PC-3 (cell line): ENCODE measurements at regions not wholly inside any gene's neighbourhood (a gene's known extent, or its start where the extent isn't known, plus 50 kb on each side); places are given as distances from the start of the nearest gene placed in this dataset.

Source experiments
- ATAC-seq: fragments of 200-7000 bp; cut with Tn5 transposase; 2 replicates; pipeline ENCODE4 v1.9.1; 2020; ENCODE audit warnings: mild to moderate bottlenecking, moderate library complexity
- BruUV-seq: library from RNA; stranded (reverse); fragments of 400-500 nt; replicated peaks from 2 replicates; lab custom pipeline; 2021; lab: Mats Ljungman, UMichigan
- CTCF ChIA-PET: fragments of 300-600 bp; sonication (Branson Sonifier 250); formaldehyde crosslinking; loops from one replicate; lab custom pipeline; 2022; ENCODE audit warnings: antibody characterized with exemption; lab: Charles Lee
- POLR2A ChIA-PET: fragments of 300-600 bp; sonication (Branson Sonifier 250); formaldehyde crosslinking; loops from one replicate; lab custom pipeline; 2022; ENCODE audit warnings: antibody characterized with exemption; ENCODE audit not compliant: unreplicated experiment; lab: Charles Lee
- DNase-seq: peaks from one replicate; pipeline ENCODE4 v3.0.0-alpha.2; 2015
- H2AFZ ChIP-seq: fragments of 300-600 bp; sonication (generic); 2 replicates; pipeline ENCODE4 v1.6.0; 2016; ENCODE audit warnings: antibody characterized with exemption, low read length
- H3F3A ChIP-seq: fragments of 300-600 bp; sonication (generic); one replicate; pipeline ENCODE4 v1.6.0; 2017; ENCODE audit warnings: antibody characterized with exemption, low read length, control low read depth, mild to moderate bottlenecking; ENCODE audit not compliant: unreplicated experiment
- H3K27ac ChIP-seq: fragments of 300-600 bp; sonication (generic); 2 replicates; pipeline ENCODE4 v1.5.1; 2016; ENCODE audit warnings: mild to moderate bottlenecking, low read length
- H3K27me3 ChIP-seq: fragments of 300-600 bp; sonication (generic); 2 replicates; pipeline ENCODE4 v1.6.1; 2016; ENCODE audit warnings: low read length, mixed read lengths
- H3K36me3 ChIP-seq: fragments of 300-600 bp; sonication (generic); 2 replicates; pipeline ENCODE4 v1.6.1; 2016; ENCODE audit warnings: low read depth, mixed run types, low read length, mixed read lengths
- H3K4me1 ChIP-seq: fragments of 300-600 bp; sonication (generic); 2 replicates; pipeline ENCODE4 v1.5.1; 2016; ENCODE audit warnings: low read length; ENCODE audit not compliant: insufficient read depth
- H3K4me2 ChIP-seq: fragments of 300-600 bp; sonication (generic); 2 replicates; pipeline ENCODE4 v1.6.0; 2016; ENCODE audit warnings: low read length
- H3K4me3 ChIP-seq: fragments of 300-600 bp; sonication (generic); 2 replicates; pipeline ENCODE4 v1.5.1; 2016; ENCODE audit warnings: mild to moderate bottlenecking, low read length, mixed read lengths
- H3K79me2 ChIP-seq: fragments of 300-600 bp; sonication (generic); 2 replicates; pipeline ENCODE4 v1.6.1; 2017; ENCODE audit warnings: low read length, mixed read lengths
- H3K9ac ChIP-seq: fragments of 300-600 bp; sonication (generic); 2 replicates; pipeline ENCODE4 v1.6.0; 2016; ENCODE audit warnings: mild to moderate bottlenecking, low read length
- H3K9me2 ChIP-seq: fragments of 300-600 bp; sonication (generic); replicated peaks from 2 replicates; pipeline ENCODE4 v1.6.1; 2016; ENCODE audit warnings: mixed run types, low read length, mixed read lengths
- H3K9me3 ChIP-seq: fragments of 300-600 bp; sonication (generic); 2 replicates; pipeline ENCODE4 v1.6.1; 2016; ENCODE audit warnings: low read length, mixed read lengths
- H4K20me1 ChIP-seq: fragments of 300-600 bp; sonication (generic); 2 replicates; pipeline ENCODE4 v1.6.1; 2016; ENCODE audit warnings: low read length, mixed read lengths
- CTCF ChIP-seq: fragments of 300-600 bp; sonication (generic); conservative IDR thresholded peaks from 2 replicates; pipeline ENCODE4 v1.5.1; 2017; ENCODE audit warnings: antibody characterized with exemption, low read depth, mild to moderate bottlenecking, low read length
- EZH2 ChIP-seq: fragments of 300-600 bp; sonication (generic); IDR thresholded peaks from one replicate; pipeline ENCODE4 v1.6.1; 2017; ENCODE audit warnings: antibody characterized with exemption, mild to moderate bottlenecking, low read length; ENCODE audit not compliant: unreplicated experiment
- EZH2phosphoT487 ChIP-seq: fragments of 300-600 bp; sonication (generic); IDR thresholded peaks from 2 replicates; pipeline ENCODE4 v1.6.1; 2018; ENCODE audit warnings: mild to moderate bottlenecking, antibody characterized with exemption, low read length, borderline replicate concordance
- intact Hi-C: fragments of 100-400 bp; cut with micrococcal nuclease; formaldehyde crosslinking; loops from 2 replicates; pipeline ENCODE4 v1.9.0; 2023

DNA sequence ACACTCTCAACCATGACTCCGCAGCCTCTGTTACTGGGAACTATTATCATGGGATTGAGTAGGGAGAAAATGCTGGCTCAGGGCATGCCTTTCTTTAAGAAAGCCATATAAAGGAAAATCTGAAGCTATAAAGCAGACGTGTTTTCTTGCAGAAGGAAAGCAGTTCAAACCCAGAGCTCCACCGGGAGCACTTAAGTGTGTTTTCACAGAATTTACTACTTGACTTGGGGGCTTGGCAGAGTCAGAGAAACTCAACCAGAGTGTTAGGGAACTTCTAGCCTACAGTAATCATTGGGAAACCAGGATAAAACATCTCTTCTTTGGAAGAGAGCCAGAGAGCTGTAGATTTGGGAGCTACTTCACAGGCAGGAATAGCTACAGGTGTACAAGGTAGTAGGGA lies 283.4 kb upstream of the ADRA1B start:
- DNase-seq (no peak), ATAC-seq (no peak)
- POLR2A ChIA-PET = no interaction called here
- Histone ChIP-seq H3K9ac (no peak overlapping the region), H3K4me1 (no peaks in the 10 kb centered on the region), H4K20me1 (no peaks in the 10 kb centered on the region), H3K27me3 (no peaks in the 10 kb centered on the region), H3K4me2 (no peak overlapping the region), H2AFZ (no peak overlapping the region), H3F3A (no peaks in the 10 kb centered on the region), H3K79me2 (no peaks in the 10 kb centered on the region), H3K9me2 (no peaks in the 10 kb centered on the region), H3K9me3 (no peaks in the 10 kb centered on the region), H3K36me3 (no peaks in the 10 kb centered on the region), H3K27ac (no peak overlapping the region), H3K4me3 (no peak overlapping the region)
- BruUV-seq = no TSS peak
- TF ChIP-seq EZH2 (no peak), CTCF (no peak), EZH2phosphoT487 (no peak)
- CTCF ChIA-PET = no interaction called here
- intact Hi-C loops = no loop called here

DNA sequence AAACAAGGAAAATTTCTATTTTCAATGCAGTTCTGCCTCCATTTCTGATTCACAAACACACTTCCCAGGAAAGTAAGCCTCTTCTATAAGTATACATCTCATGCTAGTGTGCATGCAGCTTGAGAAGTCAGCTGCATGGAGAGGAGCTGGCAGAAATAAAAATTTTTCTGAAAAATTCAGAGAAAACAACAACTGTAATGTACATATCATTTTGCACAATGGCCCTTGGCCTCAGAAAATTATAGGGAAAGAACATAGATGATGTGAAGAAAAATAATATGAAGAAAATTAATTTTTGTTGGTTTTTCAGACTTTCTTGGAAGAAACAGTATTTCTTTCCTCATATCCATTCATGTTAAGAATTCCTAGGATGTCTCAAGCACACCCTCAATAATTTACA lies 277.8 kb upstream of the ADRA1B start:
- Histone ChIP-seq H3K27ac (no peak overlapping the region), H4K20me1 (no peaks in the 10 kb centered on the region), H3K9me3 (no peaks in the 10 kb centered on the region), H3K79me2 (no peaks in the 10 kb centered on the region), H3K9me2 (no peaks in the 10 kb centered on the region), H3K36me3 (no peaks in the 10 kb centered on the region), H3K9ac (no peak overlapping the region), H3K27me3 (no peaks in the 10 kb centered on the region), H3K4me3 (no peak overlapping the region), H2AFZ (no peak overlapping the region), H3K4me1 (no peaks in the 10 kb centered on the region), H3F3A (no peaks in the 10 kb centered on the region), H3K4me2 (no peak overlapping the region)
- no peak for TF ChIP-seq CTCF
- no peak for TF ChIP-seq EZH2
- no peak for TF ChIP-seq EZH2phosphoT487
- ChIA-PET CTCF (no interaction called here), POLR2A (no interaction called here)
- no TSS peak for BruUV-seq
- no peak for DNase-seq
- intact Hi-C loops = no loop called here
- ATAC-seq = no peak

DNA sequence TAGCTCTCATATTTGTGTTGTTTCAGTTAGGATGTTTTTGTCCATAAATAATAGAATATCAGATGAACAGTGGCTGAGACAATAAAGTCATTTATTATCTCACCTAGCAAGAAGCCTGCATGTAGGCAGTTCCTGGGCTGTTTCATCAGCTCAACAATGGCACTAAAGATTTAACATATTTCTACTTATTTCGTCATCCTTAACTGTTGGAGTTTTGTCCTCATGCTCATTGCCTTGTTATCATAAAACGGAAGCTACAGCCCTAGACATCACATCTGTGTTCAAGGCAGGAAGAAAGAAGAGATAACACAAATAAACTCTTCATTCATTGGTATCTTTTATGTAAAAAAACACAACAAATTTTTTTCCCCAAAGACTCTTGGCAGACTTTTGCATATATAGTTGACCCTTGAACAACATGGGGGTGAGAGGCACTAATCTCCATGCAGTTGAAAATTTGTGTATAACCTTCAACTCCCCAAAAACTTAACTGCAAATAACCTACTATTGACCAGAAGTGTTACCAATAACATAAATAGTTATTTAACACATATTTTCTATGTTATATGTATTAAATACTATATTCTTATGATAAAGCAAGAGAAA lies 277.2 kb upstream of the ADRA1B start:
- ChIA-PET CTCF (interaction anchor here (0.5 kb wide), 1 partner anchor 35 kb away, joined by 7 read pairs; no protein-coding TSS in a partner anchor), POLR2A (no interaction called here)
- ATAC-seq = no peak
- H3K79me2 ChIP-seq = no peaks in the 10 kb centered on the region
- no peaks in the 10 kb centered on the region for H3F3A ChIP-seq
- H3K27ac ChIP-seq = no peak overlapping the region
- intact Hi-C loops = no loop called here
- no peak overlapping the region for H2AFZ ChIP-seq
- H3K4me2 ChIP-seq = no peak overlapping the region
- no peaks in the 10 kb centered on the region for H4K20me1 ChIP-seq
- no peaks in the 10 kb centered on the region for H3K4me1 ChIP-seq
- no peak for DNase-seq
- TF ChIP-seq EZH2 (no peak), CTCF (no peak), EZH2phosphoT487 (no peak)
- H3K9me3 ChIP-seq = no peaks in the 10 kb centered on the region
- H3K9me2 ChIP-seq = no peaks in the 10 kb centered on the region
- H3K27me3 ChIP-seq = no peaks in the 10 kb centered on the region
- no peak overlapping the region for H3K9ac ChIP-seq
- no peak overlapping the region for H3K4me3 ChIP-seq
- no peaks in the 10 kb centered on the region for H3K36me3 ChIP-seq
- no TSS peak for BruUV-seq
